ENCODE measurements at regions not wholly inside any gene's neighbourhood (a gene's known extent, or its start where the extent isn't known, plus 50 kb on each side); places are given as distances from the start of the nearest gene placed in this dataset.

- TF ChIP-seq, protein P1, sequence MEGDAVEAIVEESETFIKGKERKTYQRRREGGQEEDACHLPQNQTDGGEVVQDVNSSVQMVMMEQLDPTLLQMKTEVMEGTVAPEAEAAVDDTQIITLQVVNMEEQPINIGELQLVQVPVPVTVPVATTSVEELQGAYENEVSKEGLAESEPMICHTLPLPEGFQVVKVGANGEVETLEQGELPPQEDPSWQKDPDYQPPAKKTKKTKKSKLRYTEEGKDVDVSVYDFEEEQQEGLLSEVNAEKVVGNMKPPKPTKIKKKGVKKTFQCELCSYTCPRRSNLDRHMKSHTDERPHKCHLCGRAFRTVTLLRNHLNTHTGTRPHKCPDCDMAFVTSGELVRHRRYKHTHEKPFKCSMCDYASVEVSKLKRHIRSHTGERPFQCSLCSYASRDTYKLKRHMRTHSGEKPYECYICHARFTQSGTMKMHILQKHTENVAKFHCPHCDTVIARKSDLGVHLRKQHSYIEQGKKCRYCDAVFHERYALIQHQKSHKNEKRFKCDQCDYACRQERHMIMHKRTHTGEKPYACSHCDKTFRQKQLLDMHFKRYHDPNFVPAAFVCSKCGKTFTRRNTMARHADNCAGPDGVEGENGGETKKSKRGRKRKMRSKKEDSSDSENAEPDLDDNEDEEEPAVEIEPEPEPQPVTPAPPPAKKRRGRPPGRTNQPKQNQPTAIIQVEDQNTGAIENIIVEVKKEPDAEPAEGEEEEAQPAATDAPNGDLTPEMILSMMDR (conservative IDR thresholded peaks at IDR 0.05; ENCODE audit: low read length): no peak
- no peak for TF ChIP-seq EZH2phosphoT487 (IDR thresholded peaks at IDR 0.05; ENCODE audit: borderline replicate concordance)
Observed at GRCh38 chr13:107866941-107867623, 348.3 kb downstream of the LIG4 start.
